Epithelial cell of esophagus (primary cell): ENCODE measurements at regions not wholly inside any gene's neighbourhood (a gene's known extent, or its start where the extent isn't known, plus 50 kb on each side); places are given as distances from the start of the nearest gene placed in this dataset.
"Not testable (repeated sequence)": the region's sequence is repeated elsewhere in the genome, so short reads cannot be mapped to it uniquely, and the experiment has no call there.

Experiments used
- DNase-seq: peaks from one replicate; pipeline ENCODE4 v3.0.0; 2010; ENCODE audit warnings: low read depth
- H3K4me3 ChIP-seq: 2 replicates; pipeline ENCODE4 v1.5.1; 2011; ENCODE audit warnings: mild to moderate bottlenecking, low read length, control low read depth
- TF ChIP-seq, protein P1 (sequence below): IDR thresholded peaks from 2 replicates; pipeline ENCODE4 v1.5.1; 2011; ENCODE audit warnings: low read depth, mild to moderate bottlenecking, low read length, control low read depth, inconsistent platforms; ENCODE audit not compliant: insufficient read depth; ENCODE audit errors: missing control alignments

DNA sequence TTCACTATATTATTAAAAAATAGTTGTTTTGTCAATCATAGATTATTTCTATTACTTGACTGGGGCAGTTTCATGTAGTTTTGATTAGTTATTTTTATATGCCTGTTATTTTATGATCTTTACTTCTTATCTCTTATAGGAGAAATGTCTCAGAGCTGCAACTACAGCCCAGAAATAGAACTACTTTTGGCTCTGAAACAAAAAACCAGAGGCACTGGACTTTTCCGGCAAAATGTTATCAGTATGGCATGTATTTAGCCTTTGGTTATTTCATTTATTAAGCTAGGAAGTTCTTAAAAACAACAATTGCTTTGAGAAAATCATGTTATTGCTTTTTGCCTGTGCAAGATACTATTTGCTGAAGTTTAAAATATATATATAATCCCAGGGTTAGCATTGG lies 566.5 kb downstream of the ANKRD50 start:
- H3K4me3 ChIP-seq, result no peak overlapping the region
- TF ChIP-seq, protein P1, sequence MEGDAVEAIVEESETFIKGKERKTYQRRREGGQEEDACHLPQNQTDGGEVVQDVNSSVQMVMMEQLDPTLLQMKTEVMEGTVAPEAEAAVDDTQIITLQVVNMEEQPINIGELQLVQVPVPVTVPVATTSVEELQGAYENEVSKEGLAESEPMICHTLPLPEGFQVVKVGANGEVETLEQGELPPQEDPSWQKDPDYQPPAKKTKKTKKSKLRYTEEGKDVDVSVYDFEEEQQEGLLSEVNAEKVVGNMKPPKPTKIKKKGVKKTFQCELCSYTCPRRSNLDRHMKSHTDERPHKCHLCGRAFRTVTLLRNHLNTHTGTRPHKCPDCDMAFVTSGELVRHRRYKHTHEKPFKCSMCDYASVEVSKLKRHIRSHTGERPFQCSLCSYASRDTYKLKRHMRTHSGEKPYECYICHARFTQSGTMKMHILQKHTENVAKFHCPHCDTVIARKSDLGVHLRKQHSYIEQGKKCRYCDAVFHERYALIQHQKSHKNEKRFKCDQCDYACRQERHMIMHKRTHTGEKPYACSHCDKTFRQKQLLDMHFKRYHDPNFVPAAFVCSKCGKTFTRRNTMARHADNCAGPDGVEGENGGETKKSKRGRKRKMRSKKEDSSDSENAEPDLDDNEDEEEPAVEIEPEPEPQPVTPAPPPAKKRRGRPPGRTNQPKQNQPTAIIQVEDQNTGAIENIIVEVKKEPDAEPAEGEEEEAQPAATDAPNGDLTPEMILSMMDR, result no peak
- no peak for DNase-seq

DNA sequence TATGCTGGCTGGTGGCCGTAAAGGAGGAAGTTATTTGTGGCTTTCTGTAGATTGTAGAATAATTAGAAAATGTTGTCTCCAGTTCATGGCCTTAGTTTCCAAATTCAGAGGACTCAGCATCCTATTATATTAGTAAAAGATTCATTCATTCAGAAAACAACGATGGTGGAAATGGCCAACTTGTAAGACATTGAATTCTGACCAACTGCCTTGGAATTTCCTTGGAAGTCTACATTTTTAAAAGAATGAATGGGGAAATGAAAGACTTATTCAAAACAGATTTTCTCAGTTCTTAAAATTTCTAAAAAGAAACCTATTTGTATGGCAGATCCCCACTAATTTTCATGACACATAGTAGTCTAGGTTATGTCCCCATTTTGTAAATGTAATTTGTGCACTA lies 561.5 kb downstream of the ANKRD50 start:
- no peak for DNase-seq
- TF ChIP-seq, protein P1, result no peak
- H3K4me3 ChIP-seq, result no peak overlapping the region

DNA sequence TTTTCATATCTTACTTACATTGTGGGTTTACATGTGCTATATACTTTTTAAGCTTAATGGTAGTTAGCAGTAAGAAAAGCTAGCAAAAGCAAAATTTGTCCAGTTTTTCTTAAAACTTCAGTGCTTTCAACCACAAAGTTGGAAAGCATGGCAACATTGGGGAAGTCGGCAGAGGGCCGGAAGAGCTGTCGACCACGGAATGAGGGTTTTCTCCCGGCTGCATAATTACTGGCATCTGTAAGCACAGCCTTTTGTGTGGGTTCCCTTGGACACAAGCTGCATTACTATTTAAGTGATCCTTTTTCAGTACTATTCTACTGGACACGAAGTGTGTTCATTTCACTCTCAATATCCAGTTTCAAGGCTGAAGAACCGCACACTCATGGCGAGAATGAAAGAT lies 560.4 kb downstream of the ANKRD50 start:
- H3K4me3 ChIP-seq, result no peak overlapping the region
- no peak for DNase-seq
- TF ChIP-seq, protein P1, result no peak

DNA sequence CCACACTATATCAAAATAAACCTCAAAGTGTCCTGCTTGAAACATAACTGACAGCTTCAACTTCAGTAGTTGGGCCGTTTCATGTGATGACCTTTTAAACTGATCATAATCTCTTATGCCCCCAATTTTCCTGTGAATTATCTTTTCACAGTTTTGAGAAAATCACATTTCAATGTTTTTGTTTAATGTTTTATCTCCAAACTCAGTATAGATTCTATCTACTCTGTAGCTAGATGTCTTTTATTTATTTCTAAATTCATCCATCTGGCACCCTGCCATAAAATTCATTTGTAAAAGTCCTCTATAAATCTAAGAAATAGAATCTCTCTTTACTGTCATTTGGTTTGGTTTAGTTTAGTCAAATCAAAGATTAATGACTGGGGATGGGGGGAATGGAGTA lies 557.3 kb downstream of the ANKRD50 start:
- no peak overlapping the region for H3K4me3 ChIP-seq
- no peak for DNase-seq
- TF ChIP-seq, protein P1, result no peak

DNA sequence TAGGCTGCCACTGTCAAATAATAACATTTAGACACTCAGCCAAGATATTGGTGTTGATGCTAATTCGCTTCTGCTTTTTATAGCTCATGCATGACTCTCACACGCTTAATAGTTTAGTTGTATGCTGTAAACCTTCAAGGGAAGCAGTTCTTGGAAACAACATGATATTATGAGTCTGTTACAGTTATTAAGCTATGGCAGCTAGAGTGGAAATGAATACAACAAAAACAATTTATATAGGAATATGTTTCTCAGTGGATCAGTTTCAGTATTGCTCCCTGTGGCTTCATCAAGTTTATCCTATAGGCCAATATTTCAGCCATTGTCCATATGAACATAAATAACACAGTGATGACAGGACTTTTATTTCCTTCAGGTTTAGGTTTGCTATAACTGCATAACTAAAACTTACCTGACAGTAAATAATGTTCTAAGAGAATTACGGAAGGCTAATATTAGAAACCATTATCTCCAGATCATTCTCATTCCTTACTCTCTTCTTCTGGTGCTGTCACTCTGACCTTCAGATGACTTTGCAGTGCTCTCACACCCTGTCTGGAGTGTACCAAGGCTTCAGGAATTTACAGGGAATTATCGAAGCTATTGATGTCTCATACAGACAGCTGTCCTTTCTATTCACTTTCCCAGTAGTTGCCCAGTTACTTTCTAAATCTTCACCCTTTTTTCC lies 555.0 kb downstream of the ANKRD50 start:
- TF ChIP-seq, protein P1, result no peak
- no peak for DNase-seq
- H3K4me3 ChIP-seq, result no peak overlapping the region

DNA sequence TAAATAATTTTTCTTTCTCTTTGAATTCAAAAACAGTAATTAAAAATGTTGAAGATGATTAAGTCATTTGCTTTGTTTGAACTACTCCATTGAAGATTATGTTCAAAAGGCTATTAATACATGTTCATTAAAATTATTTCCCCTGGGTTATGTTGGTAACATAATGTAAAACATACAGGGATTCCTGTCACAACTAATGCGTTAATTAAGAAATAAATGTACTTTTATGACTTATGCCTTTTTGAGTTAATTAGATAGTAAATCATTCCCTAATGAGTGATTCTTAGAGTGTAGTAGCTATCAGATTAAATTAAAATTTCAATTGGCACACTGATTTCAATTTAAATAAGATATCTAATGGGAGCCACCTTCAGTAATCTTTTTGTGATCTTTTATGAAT lies 549.1 kb downstream of the ANKRD50 start:
- DNase-seq, result no peak
- TF ChIP-seq, protein P1, result no peak
- no peak overlapping the region for H3K4me3 ChIP-seq

DNA sequence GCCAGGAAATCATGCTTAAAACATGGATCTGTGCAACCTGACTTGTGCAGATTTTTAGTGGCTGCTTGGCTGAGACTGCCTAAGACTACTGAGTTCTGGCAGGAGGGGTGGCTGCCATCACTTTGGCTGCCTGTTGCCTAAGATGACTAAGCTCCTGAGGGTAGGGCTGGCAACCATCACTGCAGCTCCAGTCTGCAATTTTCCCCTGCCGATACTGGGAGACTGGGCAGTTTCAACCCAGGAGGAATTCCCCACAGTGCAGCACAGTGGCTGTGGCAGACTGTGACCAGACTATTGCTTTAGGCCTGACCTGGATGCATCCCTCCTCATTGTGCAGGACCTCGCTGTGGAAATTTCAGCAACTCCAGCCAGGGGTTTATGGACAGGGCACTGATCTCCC lies 544.9 kb downstream of the ANKRD50 start:
- H3K4me3 ChIP-seq, result no peak overlapping the region
- DNase-seq, result peak; percentile 11
- TF ChIP-seq, protein P1, result no peak

DNA sequence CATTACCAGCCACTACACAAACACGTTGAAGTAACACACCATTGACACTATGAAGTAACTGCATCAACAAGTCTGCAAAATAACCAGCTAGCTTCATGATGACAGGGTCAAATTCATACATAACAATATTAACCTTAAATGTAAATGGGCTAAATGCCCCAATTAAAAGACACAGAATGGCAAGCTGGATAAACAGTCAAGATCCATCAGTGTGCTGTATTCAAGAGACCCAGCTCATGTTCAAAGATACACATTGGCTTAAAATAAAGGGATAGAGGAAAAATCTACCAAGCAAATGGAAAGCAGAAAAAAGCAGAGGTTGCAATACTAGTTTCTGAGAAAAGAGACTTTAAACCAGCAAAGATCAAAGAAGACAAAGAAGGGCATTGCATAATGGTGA lies 543.0 kb downstream of the ANKRD50 start:
- H3K4me3 ChIP-seq, result not testable (repeated sequence)

More for the DNA sequence above, 543.0 kb downstream of the ANKRD50 start:
- DNase-seq, result not testable (repeated sequence)
